HEK293 (cell line): ENCODE measurements at regions not wholly inside any gene's neighbourhood (a gene's known extent, or its start where the extent isn't known, plus 50 kb on each side); places are given as distances from the start of the nearest gene placed in this dataset.

ENCODE experiments used
- CTCF ChIA-PET: fragments of 350-600 bp; formaldehyde crosslinking; extraction: SDS; loops from one replicate; lab custom pipeline; 2021; ENCODE audit warnings: antibody characterized with exemption; lab: Yijun Ruan, JAX
- POLR2A ChIA-PET: fragments of 300-600 bp; formaldehyde crosslinking; extraction: SDS; loops from one replicate; lab custom pipeline; 2020; ENCODE audit warnings: antibody characterized with exemption, inconsistent platforms; lab: Yijun Ruan, JAX
- H3K27ac ChIP-seq: fragments of 200-500 bp; sonication (Bioruptor generic); 2 replicates; pipeline ENCODE4 v1.5.1; 2014; ENCODE audit warnings: low read depth, low read length, control low read depth, inconsistent platforms; ENCODE audit errors: extremely low read depth
- H3K36me3 ChIP-seq, 2 experiments: fragments of 200-500 bp in 1 of 2; sonication (Bioruptor generic) in 1 of 2; 1 replicate in 1 of 2; 2 replicates in 1 of 2; pipeline ENCODE4 v1.5.1; 2014 to 2017; ENCODE audit warnings: inconsistent platforms in 2 of 2, low read length in 2 of 2; ENCODE audit not compliant: control insufficient read depth in 2 of 2, insufficient read depth in 1 of 2
- H3K4me1 ChIP-seq: fragments of 200-500 bp; sonication (Bioruptor generic); 2 replicates; pipeline ENCODE4 v1.5.1; 2014; ENCODE audit warnings: mild to moderate bottlenecking, low read length, inconsistent platforms; ENCODE audit not compliant: control insufficient read depth, insufficient read depth
- H3K4me3 ChIP-seq: 2 replicates; pipeline ENCODE4 v1.5.1; 2011; ENCODE audit warnings: low read depth, mild to moderate bottlenecking, control low read depth, low read length, moderate library complexity
- H3K9me3 ChIP-seq: fragments of 200-500 bp; sonication (Bioruptor generic); 2 replicates; pipeline ENCODE4 v1.5.1; 2014; ENCODE audit warnings: low read depth, low read length, inconsistent platforms; ENCODE audit not compliant: control insufficient read depth, insufficient read depth
- FEZF1 ChIP-seq: fragments of 450-650 bp; formaldehyde crosslinking; IDR thresholded peaks from 2 replicates; pipeline ENCODE4 v1.5.1; 2016; ENCODE audit warnings: missing biosample characterization, missing genetic modification characterization
- GLI4 ChIP-seq: fragments of 450-650 bp; formaldehyde crosslinking; IDR thresholded peaks from 2 replicates; pipeline ENCODE4 v1.5.1; 2016; ENCODE audit warnings: missing biosample characterization, missing genetic modification characterization
- HOXD13 ChIP-seq: sonication (generic); formaldehyde crosslinking; IDR thresholded peaks from 2 replicates; pipeline ENCODE4 v1.8.0; 2022; ENCODE audit warnings: missing genetic modification reagents, borderline replicate concordance
- SCRT1 ChIP-seq: fragments of 450-650 bp; formaldehyde crosslinking; IDR thresholded peaks from 2 replicates; pipeline ENCODE4 v1.5.1; 2016; ENCODE audit warnings: missing biosample characterization, missing genetic modification characterization, borderline replicate concordance
- SP2 ChIP-seq: fragments of 450-650 bp; formaldehyde crosslinking; IDR thresholded peaks from 2 replicates; pipeline ENCODE4 v1.5.1; 2016; ENCODE audit warnings: missing biosample characterization, missing genetic modification characterization
- ZBTB8A ChIP-seq: fragments of 450-650 bp; formaldehyde crosslinking; IDR thresholded peaks from 2 replicates; pipeline ENCODE4 v1.5.1; 2016; ENCODE audit warnings: missing biosample characterization, missing genetic modification characterization
- ZFP41 ChIP-seq: fragments of 450-650 bp; formaldehyde crosslinking; IDR thresholded peaks from 2 replicates; pipeline ENCODE4 v1.5.1; 2016; ENCODE audit warnings: missing biosample characterization, missing genetic modification characterization, borderline replicate concordance
- ZNF335 ChIP-seq: fragments of 450-650 bp; formaldehyde crosslinking; conservative IDR thresholded peaks from 2 replicates; pipeline ENCODE4 v1.5.1; 2016; ENCODE audit warnings: missing biosample characterization, missing genetic modification characterization
- ZNF48 ChIP-seq: fragments of 450-650 bp; formaldehyde crosslinking; IDR thresholded peaks from 2 replicates; pipeline ENCODE4 v1.5.1; 2016; ENCODE audit warnings: missing biosample characterization, missing genetic modification characterization
- ZNF555 ChIP-seq: fragments of 450-650 bp; formaldehyde crosslinking; conservative IDR thresholded peaks from 2 replicates; pipeline ENCODE4 v1.5.1; 2017; ENCODE audit warnings: missing biosample characterization, mild to moderate bottlenecking, missing genetic modification characterization, inconsistent platforms
- ZNF658 ChIP-seq: fragments of 450-650 bp; formaldehyde crosslinking; IDR thresholded peaks from 2 replicates; pipeline ENCODE4; 2016; ENCODE audit warnings: missing biosample characterization, missing genetic modification characterization
- ZSCAN30 ChIP-seq: fragments of 450-650 bp; IDR thresholded peaks from 2 replicates; pipeline ENCODE4 v1.5.1; 2018; ENCODE audit warnings: missing biosample characterization, mild to moderate bottlenecking, missing genetic modification characterization, moderate library complexity
- TF ChIP-seq, protein P1 (sequence below): fragments of 450-650 bp; formaldehyde crosslinking; IDR thresholded peaks from 2 replicates; pipeline ENCODE4 v1.5.1; 2016; ENCODE audit warnings: missing biosample characterization, missing genetic modification characterization, borderline replicate concordance
- TF ChIP-seq, protein P2 (sequence below): fragments of 450-650 bp; formaldehyde crosslinking; IDR thresholded peaks from 2 replicates; pipeline ENCODE4 v1.5.1; 2016; ENCODE audit warnings: missing biosample characterization, missing genetic modification characterization, low read depth
- TF ChIP-seq, protein P3 (sequence below): fragments of 450-650 bp; formaldehyde crosslinking; IDR thresholded peaks from 2 replicates; pipeline ENCODE4 v1.5.1; 2016; ENCODE audit warnings: missing biosample characterization, missing genetic modification characterization
- TF ChIP-seq, protein P4 (sequence below): fragments of 450-650 bp; formaldehyde crosslinking; IDR thresholded peaks from 2 replicates; pipeline ENCODE4 v1.5.1; 2016; ENCODE audit warnings: missing biosample characterization, missing genetic modification characterization
- TF ChIP-seq, protein P5 (sequence below): fragments of 450-650 bp; formaldehyde crosslinking; IDR thresholded peaks from 2 replicates; pipeline ENCODE4 v1.5.1; 2016; ENCODE audit warnings: missing biosample characterization, missing genetic modification characterization
- TF ChIP-seq, protein P6 (sequence below): fragments of 450-650 bp; formaldehyde crosslinking; IDR thresholded peaks from 2 replicates; pipeline ENCODE4 v1.5.1; 2017; ENCODE audit warnings: missing biosample characterization, missing genetic modification characterization

DNA sequence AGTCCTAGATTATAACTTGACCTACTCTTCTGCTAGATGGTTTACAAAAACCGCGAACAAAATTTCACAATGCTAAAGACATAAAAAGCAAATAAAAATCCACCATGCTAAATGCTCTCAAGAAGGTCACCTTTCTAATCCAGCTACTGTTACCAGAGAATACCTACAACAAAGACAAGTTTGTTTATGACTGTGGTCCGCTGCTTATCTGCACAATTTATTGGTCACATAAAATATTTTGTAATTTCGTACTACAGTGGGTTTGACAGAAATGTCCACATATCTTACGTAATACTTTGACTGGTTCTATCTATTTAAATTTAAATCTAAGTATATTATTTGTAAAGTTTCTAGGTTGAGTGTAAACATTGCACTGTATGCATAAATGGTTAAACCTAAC, 257.6 kb upstream of the ZNF608 start (continued):
- TF ChIP-seq, protein P1, sequence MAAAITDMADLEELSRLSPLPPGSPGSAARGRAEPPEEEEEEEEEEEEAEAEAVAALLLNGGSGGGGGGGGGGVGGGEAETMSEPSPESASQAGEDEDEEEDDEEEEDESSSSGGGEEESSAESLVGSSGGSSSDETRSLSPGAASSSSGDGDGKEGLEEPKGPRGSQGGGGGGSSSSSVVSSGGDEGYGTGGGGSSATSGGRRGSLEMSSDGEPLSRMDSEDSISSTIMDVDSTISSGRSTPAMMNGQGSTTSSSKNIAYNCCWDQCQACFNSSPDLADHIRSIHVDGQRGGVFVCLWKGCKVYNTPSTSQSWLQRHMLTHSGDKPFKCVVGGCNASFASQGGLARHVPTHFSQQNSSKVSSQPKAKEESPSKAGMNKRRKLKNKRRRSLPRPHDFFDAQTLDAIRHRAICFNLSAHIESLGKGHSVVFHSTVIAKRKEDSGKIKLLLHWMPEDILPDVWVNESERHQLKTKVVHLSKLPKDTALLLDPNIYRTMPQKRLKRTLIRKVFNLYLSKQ (tag by site-specific recombination), result no peak
- TF ChIP-seq HOXD13 (CRISPR knock-in tag), result no peak

DNA sequence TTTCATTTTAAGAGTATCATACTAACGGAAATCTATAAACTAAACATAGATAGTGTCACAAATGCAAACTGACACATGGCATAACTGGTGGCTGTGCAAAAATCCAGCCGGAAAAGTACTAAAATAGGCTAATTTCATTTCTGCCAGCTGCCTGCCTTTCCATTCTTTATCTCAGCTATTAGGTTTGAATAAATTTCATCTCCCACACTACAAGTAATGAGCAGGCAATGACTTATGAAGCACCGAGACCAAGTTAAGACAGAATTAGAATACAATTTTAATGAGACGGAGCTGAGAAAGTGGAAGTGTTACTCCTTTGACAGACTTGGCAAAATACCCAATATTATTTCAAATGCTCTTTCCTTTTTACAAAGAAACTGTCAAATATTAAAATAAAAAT, 258.8 kb upstream of the ZNF608 start:
- TF ChIP-seq ZNF335 (tag by site-specific recombination), result peak; percentile 24; the same call in 1 of the 2 replicates
- TF ChIP-seq, protein P2, sequence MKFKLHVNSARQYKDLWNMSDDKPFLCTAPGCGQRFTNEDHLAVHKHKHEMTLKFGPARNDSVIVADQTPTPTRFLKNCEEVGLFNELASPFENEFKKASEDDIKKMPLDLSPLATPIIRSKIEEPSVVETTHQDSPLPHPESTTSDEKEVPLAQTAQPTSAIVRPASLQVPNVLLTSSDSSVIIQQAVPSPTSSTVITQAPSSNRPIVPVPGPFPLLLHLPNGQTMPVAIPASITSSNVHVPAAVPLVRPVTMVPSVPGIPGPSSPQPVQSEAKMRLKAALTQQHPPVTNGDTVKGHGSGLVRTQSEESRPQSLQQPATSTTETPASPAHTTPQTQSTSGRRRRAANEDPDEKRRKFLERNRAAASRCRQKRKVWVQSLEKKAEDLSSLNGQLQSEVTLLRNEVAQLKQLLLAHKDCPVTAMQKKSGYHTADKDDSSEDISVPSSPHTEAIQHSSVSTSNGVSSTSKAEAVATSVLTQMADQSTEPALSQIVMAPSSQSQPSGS (tag by site-specific recombination), result no peak
- TF ChIP-seq, protein P3, sequence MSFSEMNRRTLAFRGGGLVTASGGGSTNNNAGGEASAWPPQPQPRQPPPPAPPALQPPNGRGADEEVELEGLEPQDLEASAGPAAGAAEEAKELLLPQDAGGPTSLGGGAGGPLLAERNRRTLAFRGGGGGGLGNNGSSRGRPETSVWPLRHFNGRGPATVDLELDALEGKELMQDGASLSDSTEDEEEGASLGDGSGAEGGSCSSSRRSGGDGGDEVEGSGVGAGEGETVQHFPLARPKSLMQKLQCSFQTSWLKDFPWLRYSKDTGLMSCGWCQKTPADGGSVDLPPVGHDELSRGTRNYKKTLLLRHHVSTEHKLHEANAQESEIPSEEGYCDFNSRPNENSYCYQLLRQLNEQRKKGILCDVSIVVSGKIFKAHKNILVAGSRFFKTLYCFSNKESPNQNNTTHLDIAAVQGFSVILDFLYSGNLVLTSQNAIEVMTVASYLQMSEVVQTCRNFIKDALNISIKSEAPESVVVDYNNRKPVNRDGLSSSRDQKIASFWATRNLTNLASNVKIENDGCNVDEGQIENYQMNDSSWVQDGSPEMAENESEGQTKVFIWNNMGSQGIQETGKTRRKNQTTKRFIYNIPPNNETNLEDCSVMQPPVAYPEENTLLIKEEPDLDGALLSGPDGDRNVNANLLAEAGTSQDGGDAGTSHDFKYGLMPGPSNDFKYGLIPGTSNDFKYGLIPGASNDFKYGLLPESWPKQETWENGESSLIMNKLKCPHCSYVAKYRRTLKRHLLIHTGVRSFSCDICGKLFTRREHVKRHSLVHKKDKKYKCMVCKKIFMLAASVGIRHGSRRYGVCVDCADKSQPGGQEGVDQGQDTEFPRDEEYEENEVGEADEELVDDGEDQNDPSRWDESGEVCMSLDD (tag by site-specific recombination), result no peak
- TF ChIP-seq, protein P4, sequence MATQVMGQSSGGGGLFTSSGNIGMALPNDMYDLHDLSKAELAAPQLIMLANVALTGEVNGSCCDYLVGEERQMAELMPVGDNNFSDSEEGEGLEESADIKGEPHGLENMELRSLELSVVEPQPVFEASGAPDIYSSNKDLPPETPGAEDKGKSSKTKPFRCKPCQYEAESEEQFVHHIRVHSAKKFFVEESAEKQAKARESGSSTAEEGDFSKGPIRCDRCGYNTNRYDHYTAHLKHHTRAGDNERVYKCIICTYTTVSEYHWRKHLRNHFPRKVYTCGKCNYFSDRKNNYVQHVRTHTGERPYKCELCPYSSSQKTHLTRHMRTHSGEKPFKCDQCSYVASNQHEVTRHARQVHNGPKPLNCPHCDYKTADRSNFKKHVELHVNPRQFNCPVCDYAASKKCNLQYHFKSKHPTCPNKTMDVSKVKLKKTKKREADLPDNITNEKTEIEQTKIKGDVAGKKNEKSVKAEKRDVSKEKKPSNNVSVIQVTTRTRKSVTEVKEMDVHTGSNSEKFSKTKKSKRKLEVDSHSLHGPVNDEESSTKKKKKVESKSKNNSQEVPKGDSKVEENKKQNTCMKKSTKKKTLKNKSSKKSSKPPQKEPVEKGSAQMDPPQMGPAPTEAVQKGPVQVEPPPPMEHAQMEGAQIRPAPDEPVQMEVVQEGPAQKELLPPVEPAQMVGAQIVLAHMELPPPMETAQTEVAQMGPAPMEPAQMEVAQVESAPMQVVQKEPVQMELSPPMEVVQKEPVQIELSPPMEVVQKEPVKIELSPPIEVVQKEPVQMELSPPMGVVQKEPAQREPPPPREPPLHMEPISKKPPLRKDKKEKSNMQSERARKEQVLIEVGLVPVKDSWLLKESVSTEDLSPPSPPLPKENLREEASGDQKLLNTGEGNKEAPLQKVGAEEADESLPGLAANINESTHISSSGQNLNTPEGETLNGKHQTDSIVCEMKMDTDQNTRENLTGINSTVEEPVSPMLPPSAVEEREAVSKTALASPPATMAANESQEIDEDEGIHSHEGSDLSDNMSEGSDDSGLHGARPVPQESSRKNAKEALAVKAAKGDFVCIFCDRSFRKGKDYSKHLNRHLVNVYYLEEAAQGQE (tag by site-specific recombination), result no peak
- no peak for TF ChIP-seq GLI4 (tag by site-specific recombination)
- TF ChIP-seq, all 188 proteins: peak for 1
- Histone ChIP-seq H3K27ac (no peak overlapping the region), H3K9me3 (no peaks in the 10 kb centered on the region; the same call in 1 of the 2 replicates), H3K36me3 (no peaks in the 10 kb centered on the region), H3K4me1 (peaks cover 33% of the 10 kb centered on the region), H3K4me3 (no peak overlapping the region)
- CTCF ChIA-PET, result no interaction called here
- POLR2A ChIA-PET, result interaction anchor here (0.9 kb wide), 1 partner anchor 258 kb away, joined by 3 read pairs; no protein-coding TSS in a partner anchor

DNA sequence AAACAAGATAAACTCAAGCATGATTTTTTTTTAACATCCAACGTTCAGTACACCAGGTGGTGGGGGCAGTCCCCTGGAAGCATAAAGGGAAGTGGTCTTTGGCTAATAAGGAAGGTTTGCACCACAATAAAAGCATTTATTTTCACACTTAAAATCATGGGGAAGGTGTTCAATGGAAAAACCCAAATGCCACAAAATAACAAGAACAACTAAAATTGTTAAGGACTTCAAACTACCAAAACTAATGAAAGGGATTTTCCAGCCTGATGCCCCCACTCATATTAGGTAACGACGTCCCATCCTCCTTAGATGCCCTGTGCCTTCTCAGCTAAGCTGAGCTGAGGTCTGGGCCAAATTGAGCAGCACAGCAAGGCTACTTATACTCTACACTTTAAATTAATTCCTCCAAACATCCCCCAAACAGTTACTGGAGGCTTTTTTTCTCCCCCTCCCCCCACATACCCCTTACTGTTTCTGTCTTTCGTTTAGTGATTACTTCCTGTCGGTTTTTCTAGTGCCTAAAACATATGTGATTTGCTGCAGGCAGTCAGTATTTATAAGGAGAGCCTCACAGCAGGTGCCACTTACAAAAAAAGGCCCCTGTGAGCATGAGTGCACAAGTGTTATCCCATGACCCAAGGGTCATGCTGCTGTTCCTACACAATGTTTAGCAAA, 259.7 kb upstream of the ZNF608 start:
- Histone ChIP-seq H3K4me1 (peaks cover 33% of the 10 kb centered on the region), H3K27ac (peak overlapping the region; percentile 68), H3K4me3 (no peak overlapping the region), H3K9me3 (no peaks in the 10 kb centered on the region; the same call in 1 of the 2 replicates), H3K36me3 (no peaks in the 10 kb centered on the region)
- ChIA-PET POLR2A (interaction anchor here (0.9 kb wide), 1 partner anchor 259 kb away, joined by 3 read pairs; no protein-coding TSS in a partner anchor), CTCF (no interaction called here)
- no peak for TF ChIP-seq ZNF555
- TF ChIP-seq ZBTB8A, result peak; percentile 40; the same call in 1 of the 2 replicates
- peak; percentile 94 for TF ChIP-seq FEZF1 (tag by site-specific recombination)
- no peak for TF ChIP-seq ZNF658 (tag by site-specific recombination)
- no peak for TF ChIP-seq SP2 (tag by site-specific recombination)
- TF ChIP-seq, protein P5, sequence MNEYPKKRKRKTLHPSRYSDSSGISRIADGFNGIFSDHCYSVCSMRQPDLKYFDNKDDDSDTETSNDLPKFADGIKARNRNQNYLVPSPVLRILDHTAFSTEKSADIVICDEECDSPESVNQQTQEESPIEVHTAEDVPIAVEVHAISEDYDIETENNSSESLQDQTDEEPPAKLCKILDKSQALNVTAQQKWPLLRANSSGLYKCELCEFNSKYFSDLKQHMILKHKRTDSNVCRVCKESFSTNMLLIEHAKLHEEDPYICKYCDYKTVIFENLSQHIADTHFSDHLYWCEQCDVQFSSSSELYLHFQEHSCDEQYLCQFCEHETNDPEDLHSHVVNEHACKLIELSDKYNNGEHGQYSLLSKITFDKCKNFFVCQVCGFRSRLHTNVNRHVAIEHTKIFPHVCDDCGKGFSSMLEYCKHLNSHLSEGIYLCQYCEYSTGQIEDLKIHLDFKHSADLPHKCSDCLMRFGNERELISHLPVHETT (tag by site-specific recombination), result no peak
- no peak for TF ChIP-seq SCRT1 (tag by site-specific recombination)
- TF ChIP-seq ZSCAN30 (tag by site-specific recombination), result peak; percentile 73
- TF ChIP-seq, protein P6, sequence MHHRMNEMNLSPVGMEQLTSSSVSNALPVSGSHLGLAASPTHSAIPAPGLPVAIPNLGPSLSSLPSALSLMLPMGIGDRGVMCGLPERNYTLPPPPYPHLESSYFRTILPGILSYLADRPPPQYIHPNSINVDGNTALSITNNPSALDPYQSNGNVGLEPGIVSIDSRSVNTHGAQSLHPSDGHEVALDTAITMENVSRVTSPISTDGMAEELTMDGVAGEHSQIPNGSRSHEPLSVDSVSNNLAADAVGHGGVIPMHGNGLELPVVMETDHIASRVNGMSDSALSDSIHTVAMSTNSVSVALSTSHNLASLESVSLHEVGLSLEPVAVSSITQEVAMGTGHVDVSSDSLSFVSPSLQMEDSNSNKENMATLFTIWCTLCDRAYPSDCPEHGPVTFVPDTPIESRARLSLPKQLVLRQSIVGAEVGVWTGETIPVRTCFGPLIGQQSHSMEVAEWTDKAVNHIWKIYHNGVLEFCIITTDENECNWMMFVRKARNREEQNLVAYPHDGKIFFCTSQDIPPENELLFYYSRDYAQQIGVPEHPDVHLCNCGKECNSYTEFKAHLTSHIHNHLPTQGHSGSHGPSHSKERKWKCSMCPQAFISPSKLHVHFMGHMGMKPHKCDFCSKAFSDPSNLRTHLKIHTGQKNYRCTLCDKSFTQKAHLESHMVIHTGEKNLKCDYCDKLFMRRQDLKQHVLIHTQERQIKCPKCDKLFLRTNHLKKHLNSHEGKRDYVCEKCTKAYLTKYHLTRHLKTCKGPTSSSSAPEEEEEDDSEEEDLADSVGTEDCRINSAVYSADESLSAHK (tag by site-specific recombination), result peak; percentile 69; the same call in 1 of the 2 replicates
- no peak for TF ChIP-seq ZNF48
- no peak for TF ChIP-seq ZFP41 (tag by site-specific recombination)
